ENCODE measurements at regions not wholly inside any gene's neighbourhood (a gene's known extent, or its start where the extent isn't known, plus 50 kb on each side); places are given as distances from the start of the nearest gene placed in this dataset.

- Histone ChIP-seq H3K4me2 (no peak overlapping the region), H3K9ac (no peak overlapping the region), H3K27me3 (ENCODE audit: insufficient read depth, low read depth) (no peaks in the 10 kb centered on the region), H3K27ac (no peak overlapping the region), H3K36me3 (ENCODE audit: insufficient read depth) (no peaks in the 10 kb centered on the region), H3K79me2 (ENCODE audit: insufficient read depth, low read depth) (no peaks in the 10 kb centered on the region), H3K4me3 (IDR thresholded peaks at IDR 0.05; ENCODE audit: insufficient read depth, low read depth, low read length) (no peak overlapping the region), H2AFZ (ENCODE audit: low read depth) (no peak overlapping the region), H4K20me1 (ENCODE audit: insufficient read depth) (no peaks in the 10 kb centered on the region), H3K4me1 (ENCODE audit: low read depth, poor library complexity, severe bottlenecking) (no peaks in the 10 kb centered on the region)
- TF ChIP-seq, protein P1, sequence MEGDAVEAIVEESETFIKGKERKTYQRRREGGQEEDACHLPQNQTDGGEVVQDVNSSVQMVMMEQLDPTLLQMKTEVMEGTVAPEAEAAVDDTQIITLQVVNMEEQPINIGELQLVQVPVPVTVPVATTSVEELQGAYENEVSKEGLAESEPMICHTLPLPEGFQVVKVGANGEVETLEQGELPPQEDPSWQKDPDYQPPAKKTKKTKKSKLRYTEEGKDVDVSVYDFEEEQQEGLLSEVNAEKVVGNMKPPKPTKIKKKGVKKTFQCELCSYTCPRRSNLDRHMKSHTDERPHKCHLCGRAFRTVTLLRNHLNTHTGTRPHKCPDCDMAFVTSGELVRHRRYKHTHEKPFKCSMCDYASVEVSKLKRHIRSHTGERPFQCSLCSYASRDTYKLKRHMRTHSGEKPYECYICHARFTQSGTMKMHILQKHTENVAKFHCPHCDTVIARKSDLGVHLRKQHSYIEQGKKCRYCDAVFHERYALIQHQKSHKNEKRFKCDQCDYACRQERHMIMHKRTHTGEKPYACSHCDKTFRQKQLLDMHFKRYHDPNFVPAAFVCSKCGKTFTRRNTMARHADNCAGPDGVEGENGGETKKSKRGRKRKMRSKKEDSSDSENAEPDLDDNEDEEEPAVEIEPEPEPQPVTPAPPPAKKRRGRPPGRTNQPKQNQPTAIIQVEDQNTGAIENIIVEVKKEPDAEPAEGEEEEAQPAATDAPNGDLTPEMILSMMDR (conservative IDR thresholded peaks at IDR 0.05; ENCODE audit: low read depth, low read length): no peak
Observed at GRCh38 chr6:28664870-28665396, 139.3 kb downstream of the GPX5 start.

GRCh38 chr6:28673417-28673786 is 147.7 kb downstream of the GPX5 start:
- no peak overlapping the region for H3K9ac ChIP-seq
- H3K27ac ChIP-seq: no peak overlapping the region
- TF ChIP-seq, protein P1 (conservative IDR thresholded peaks at IDR 0.05; ENCODE audit: low read depth, low read length): no peak
- H3K4me2 ChIP-seq: no peak overlapping the region
- no peaks in the 10 kb centered on the region for H3K36me3 ChIP-seq (ENCODE audit: insufficient read depth)
- no peaks in the 10 kb centered on the region for H4K20me1 ChIP-seq (ENCODE audit: insufficient read depth)
- peak overlapping the region; percentile 76; the same call in 1 of the 2 replicates for H2AFZ ChIP-seq (ENCODE audit: low read depth)
- H3K27me3 ChIP-seq (ENCODE audit: insufficient read depth, low read depth): no peaks in the 10 kb centered on the region
- peaks cover 5% of the 10 kb centered on the region for H3K4me1 ChIP-seq (ENCODE audit: low read depth, poor library complexity, severe bottlenecking)
- H3K4me3 ChIP-seq (IDR thresholded peaks at IDR 0.05; ENCODE audit: insufficient read depth, low read depth, low read length): no peak overlapping the region
- no peaks in the 10 kb centered on the region for H3K79me2 ChIP-seq (ENCODE audit: insufficient read depth, low read depth)

DNA sequence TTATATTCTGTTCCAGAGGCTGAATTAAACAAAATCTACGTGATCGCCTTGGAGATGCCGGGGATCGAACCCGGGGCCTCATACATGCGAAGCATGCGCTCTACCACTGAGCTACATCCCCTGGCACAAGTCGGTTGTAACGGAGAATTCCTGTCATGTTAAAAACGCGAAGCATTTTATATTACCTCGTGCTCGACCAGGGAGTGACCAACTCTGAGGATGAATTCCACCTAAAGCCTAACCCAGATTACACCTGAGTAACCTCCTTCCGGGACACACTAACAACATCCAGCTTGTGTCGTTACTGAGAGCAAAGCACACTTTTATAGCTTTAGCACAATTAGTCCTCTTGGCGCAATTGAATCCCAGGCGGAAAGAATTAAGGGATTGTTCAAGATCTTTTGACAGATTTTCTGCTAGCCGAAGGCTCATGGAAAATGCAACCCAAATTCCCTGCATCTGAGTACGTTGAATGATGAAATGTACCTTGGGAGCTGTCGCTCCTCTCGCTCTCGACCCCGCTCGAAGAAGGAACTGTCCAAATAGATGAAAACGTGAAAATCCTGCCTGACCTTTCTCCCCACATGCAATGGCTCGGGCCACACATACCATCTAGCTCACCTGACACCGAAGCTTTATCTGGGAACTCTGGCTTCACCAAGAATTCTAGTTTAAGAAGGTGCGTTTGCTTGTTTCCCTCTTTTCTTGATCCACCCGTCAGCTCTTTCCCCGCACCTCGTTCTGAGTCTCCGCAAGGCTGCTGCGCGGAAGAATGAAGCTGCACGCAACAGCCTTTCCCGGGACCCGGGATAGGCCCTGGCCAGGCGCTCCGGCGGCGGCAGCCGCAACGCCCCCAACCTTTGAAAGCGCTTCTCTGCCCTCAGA is 148.3 kb downstream of the GPX5 start:
- no peak overlapping the region for H3K4me3 ChIP-seq (IDR thresholded peaks at IDR 0.05; ENCODE audit: insufficient read depth, low read depth, low read length)
- no peak overlapping the region for H3K27ac ChIP-seq
- TF ChIP-seq, protein P1 (conservative IDR thresholded peaks at IDR 0.05; ENCODE audit: low read depth, low read length): no peak
- H3K36me3 ChIP-seq (ENCODE audit: insufficient read depth): no peaks in the 10 kb centered on the region
- H3K4me1 ChIP-seq (ENCODE audit: low read depth, poor library complexity, severe bottlenecking): peaks cover 5% of the 10 kb centered on the region
- H3K79me2 ChIP-seq (ENCODE audit: insufficient read depth, low read depth): no peaks in the 10 kb centered on the region
- H3K27me3 ChIP-seq (ENCODE audit: insufficient read depth, low read depth): no peaks in the 10 kb centered on the region
- peak overlapping the region; percentile 72 for H3K4me2 ChIP-seq
- peak overlapping the region; percentile 76 for H2AFZ ChIP-seq (ENCODE audit: low read depth)
- H3K9ac ChIP-seq: peak overlapping the region; percentile 3; the same call in 1 of the 2 replicates
- H4K20me1 ChIP-seq (ENCODE audit: insufficient read depth): no peaks in the 10 kb centered on the region

GRCh38 chr6:28675600-28675999 is 149.9 kb downstream of the GPX5 start:
- Histone ChIP-seq H4K20me1 (ENCODE audit: insufficient read depth) (no peaks in the 10 kb centered on the region), H3K36me3 (ENCODE audit: insufficient read depth) (no peaks in the 10 kb centered on the region), H3K4me1 (ENCODE audit: low read depth, poor library complexity, severe bottlenecking) (peaks cover 5% of the 10 kb centered on the region), H3K27me3 (ENCODE audit: insufficient read depth, low read depth) (no peaks in the 10 kb centered on the region), H2AFZ (ENCODE audit: low read depth) (no peak overlapping the region), H3K4me3 (IDR thresholded peaks at IDR 0.05; ENCODE audit: insufficient read depth, low read depth, low read length) (no peak overlapping the region), H3K79me2 (ENCODE audit: insufficient read depth, low read depth) (no peaks in the 10 kb centered on the region), H3K4me2 (no peak overlapping the region), H3K27ac (no peak overlapping the region), H3K9ac (no peak overlapping the region)
- TF ChIP-seq, protein P1 (conservative IDR thresholded peaks at IDR 0.05; ENCODE audit: low read depth, low read length): no peak

Data from KMS-11 (cell line).